ENCODE measurements at regions not wholly inside any gene's neighbourhood (a gene's known extent, or its start where the extent isn't known, plus 50 kb on each side); places are given as distances from the start of the nearest gene placed in this dataset.

DNA sequence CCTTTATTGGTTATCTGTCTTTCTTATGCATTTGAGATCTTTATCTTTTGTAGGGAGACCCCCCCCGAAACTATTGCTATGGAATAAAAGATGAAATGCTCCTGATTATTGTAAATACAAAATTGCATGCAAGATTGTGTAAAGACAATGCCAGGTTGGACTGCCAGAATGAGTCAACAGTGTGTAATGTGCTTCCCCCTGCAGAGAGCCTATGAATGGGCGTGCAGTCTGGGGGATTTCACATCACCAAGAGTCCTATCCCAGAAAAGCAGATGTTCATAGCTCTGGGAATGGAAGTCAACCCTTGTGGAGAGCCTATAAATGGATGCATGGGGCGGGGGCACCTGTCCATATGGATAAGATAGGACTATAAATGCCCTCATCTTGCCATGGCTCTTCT lies 584.3 kb downstream of the NSUN3 start:
- no peaks in the 10 kb centered on the region for H3K36me3 ChIP-seq (ENCODE audit: control insufficient read depth in 1 of 2, insufficient read depth in 2 of 2, low read length in 2 of 2)
- ChIA-PET POLR2A (no interaction called here), RAD21 (ENCODE audit: low non-redundant PET in 1 of 2, low total read pairs in 2 of 2, uncharacterized antibody in 2 of 2, unreplicated experiment in 2 of 2) (no interaction called here), CTCF (no interaction called here)
- no peaks in the 10 kb centered on the region for H3K4me1 ChIP-seq (ENCODE audit: control insufficient read depth in 1 of 2, insufficient read depth in 2 of 2, low read length in 2 of 2)
- no peaks in the 10 kb centered on the region for H3K9me2 ChIP-seq (ENCODE audit: insufficient read depth)
- DNase-seq (ENCODE audit: low read depth, low spot score) (no peak), ATAC-seq (no peak)
- TF ChIP-seq, protein P1, sequence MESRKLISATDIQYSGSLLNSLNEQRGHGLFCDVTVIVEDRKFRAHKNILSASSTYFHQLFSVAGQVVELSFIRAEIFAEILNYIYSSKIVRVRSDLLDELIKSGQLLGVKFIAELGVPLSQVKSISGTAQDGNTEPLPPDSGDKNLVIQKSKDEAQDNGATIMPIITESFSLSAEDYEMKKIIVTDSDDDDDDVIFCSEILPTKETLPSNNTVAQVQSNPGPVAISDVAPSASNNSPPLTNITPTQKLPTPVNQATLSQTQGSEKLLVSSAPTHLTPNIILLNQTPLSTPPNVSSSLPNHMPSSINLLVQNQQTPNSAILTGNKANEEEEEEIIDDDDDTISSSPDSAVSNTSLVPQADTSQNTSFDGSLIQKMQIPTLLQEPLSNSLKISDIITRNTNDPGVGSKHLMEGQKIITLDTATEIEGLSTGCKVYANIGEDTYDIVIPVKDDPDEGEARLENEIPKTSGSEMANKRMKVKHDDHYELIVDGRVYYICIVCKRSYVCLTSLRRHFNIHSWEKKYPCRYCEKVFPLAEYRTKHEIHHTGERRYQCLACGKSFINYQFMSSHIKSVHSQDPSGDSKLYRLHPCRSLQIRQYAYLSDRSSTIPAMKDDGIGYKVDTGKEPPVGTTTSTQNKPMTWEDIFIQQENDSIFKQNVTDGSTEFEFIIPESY (IDR thresholded peaks at IDR 0.05; ENCODE audit: extremely low read depth, insufficient replicate concordance, low read length), result no peak
- TF ChIP-seq ZNF274 (IDR thresholded peaks at IDR 0.05; ENCODE audit: low read depth, low read length), result no peak
- no peak for TF ChIP-seq EGR1 (IDR thresholded peaks at IDR 0.05; ENCODE audit: low read depth)
- TF ChIP-seq SRF (IDR thresholded peaks at IDR 0.05; ENCODE audit: low read depth), result no peak
- TF ChIP-seq, protein P2, sequence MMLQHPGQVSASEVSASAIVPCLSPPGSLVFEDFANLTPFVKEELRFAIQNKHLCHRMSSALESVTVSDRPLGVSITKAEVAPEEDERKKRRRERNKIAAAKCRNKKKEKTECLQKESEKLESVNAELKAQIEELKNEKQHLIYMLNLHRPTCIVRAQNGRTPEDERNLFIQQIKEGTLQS (IDR thresholded peaks at IDR 0.05), result no peak
- no peak for TF ChIP-seq TCF7L2 (IDR thresholded peaks at IDR 0.05; ENCODE audit: borderline replicate concordance, extremely low read depth, insufficient read depth, insufficient read length)
- no peak for TF ChIP-seq JUND (IDR thresholded peaks at IDR 0.05)
- TF ChIP-seq CEBPB (IDR thresholded peaks at IDR 0.05; ENCODE audit: low read depth), result no peak
- TF ChIP-seq SIN3A (IDR thresholded peaks at IDR 0.05; ENCODE audit: low read depth), result no peak
- TF ChIP-seq SP1 (IDR thresholded peaks at IDR 0.05; ENCODE audit: low read depth), result no peak
- no peak for TF ChIP-seq YY1 (IDR thresholded peaks at IDR 0.05; ENCODE audit: extremely low read depth, insufficient replicate concordance, low read depth, low read length)
- TF ChIP-seq ELF1 (IDR thresholded peaks at IDR 0.05; ENCODE audit: borderline replicate concordance, low read depth), result no peak
- TF ChIP-seq FOSL1 (IDR thresholded peaks at IDR 0.05; ENCODE audit: low read depth), result no peak
- TF ChIP-seq, protein P3, sequence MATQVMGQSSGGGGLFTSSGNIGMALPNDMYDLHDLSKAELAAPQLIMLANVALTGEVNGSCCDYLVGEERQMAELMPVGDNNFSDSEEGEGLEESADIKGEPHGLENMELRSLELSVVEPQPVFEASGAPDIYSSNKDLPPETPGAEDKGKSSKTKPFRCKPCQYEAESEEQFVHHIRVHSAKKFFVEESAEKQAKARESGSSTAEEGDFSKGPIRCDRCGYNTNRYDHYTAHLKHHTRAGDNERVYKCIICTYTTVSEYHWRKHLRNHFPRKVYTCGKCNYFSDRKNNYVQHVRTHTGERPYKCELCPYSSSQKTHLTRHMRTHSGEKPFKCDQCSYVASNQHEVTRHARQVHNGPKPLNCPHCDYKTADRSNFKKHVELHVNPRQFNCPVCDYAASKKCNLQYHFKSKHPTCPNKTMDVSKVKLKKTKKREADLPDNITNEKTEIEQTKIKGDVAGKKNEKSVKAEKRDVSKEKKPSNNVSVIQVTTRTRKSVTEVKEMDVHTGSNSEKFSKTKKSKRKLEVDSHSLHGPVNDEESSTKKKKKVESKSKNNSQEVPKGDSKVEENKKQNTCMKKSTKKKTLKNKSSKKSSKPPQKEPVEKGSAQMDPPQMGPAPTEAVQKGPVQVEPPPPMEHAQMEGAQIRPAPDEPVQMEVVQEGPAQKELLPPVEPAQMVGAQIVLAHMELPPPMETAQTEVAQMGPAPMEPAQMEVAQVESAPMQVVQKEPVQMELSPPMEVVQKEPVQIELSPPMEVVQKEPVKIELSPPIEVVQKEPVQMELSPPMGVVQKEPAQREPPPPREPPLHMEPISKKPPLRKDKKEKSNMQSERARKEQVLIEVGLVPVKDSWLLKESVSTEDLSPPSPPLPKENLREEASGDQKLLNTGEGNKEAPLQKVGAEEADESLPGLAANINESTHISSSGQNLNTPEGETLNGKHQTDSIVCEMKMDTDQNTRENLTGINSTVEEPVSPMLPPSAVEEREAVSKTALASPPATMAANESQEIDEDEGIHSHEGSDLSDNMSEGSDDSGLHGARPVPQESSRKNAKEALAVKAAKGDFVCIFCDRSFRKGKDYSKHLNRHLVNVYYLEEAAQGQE (IDR thresholded peaks at IDR 0.05; ENCODE audit: low read depth), result no peak
- TF ChIP-seq RAD21 (IDR thresholded peaks at IDR 0.05; ENCODE audit: low read depth), result no peak
- TF ChIP-seq, protein P4, sequence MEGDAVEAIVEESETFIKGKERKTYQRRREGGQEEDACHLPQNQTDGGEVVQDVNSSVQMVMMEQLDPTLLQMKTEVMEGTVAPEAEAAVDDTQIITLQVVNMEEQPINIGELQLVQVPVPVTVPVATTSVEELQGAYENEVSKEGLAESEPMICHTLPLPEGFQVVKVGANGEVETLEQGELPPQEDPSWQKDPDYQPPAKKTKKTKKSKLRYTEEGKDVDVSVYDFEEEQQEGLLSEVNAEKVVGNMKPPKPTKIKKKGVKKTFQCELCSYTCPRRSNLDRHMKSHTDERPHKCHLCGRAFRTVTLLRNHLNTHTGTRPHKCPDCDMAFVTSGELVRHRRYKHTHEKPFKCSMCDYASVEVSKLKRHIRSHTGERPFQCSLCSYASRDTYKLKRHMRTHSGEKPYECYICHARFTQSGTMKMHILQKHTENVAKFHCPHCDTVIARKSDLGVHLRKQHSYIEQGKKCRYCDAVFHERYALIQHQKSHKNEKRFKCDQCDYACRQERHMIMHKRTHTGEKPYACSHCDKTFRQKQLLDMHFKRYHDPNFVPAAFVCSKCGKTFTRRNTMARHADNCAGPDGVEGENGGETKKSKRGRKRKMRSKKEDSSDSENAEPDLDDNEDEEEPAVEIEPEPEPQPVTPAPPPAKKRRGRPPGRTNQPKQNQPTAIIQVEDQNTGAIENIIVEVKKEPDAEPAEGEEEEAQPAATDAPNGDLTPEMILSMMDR (IDR thresholded peaks at IDR 0.05 in 2 of 3, conservative IDR thresholded peaks at IDR 0.05 in 1 of 3; ENCODE audit: borderline replicate concordance in 1 of 3, insufficient read depth in 1 of 3, low read depth in 2 of 3, low read length in 2 of 3), result no peak
- no peak for TF ChIP-seq POLR2AphosphoS5 (IDR thresholded peaks at IDR 0.05; ENCODE audit: low read depth, low read length)
- H3K9ac ChIP-seq (ENCODE audit: low read length), result no peak overlapping the region
- H3K27me3 ChIP-seq (ENCODE audit: insufficient read depth, low read length), result no peaks in the 10 kb centered on the region
- intact Hi-C loops (cut with micrococcal nuclease), result no loop called here
- no peak overlapping the region for H3K27ac ChIP-seq (ENCODE audit: low read depth, low read length)
- no peak overlapping the region for H3K4me2 ChIP-seq (ENCODE audit: low read length)
- BruUV-seq (replicated peaks), result no TSS peak
- H3K9me3 ChIP-seq (ENCODE audit: control insufficient read depth in 1 of 2, insufficient read depth in 1 of 2, low read depth in 1 of 2, low read length in 2 of 2), result peaks cover 0 to 4% of the 10 kb centered on the region in 2 experiments; a peak in 2 of 4 replicates
- H4K20me1 ChIP-seq (ENCODE audit: insufficient read depth), result no peaks in the 10 kb centered on the region
- no peak overlapping the region for H3K4me3 ChIP-seq (replicated peaks in 1 of 2; ENCODE audit: low read depth in 1 of 2, low read length in 2 of 2)
- no peaks in the 10 kb centered on the region for H3K79me2 ChIP-seq (ENCODE audit: insufficient read depth, low read length)
- no peak overlapping the region for H2AFZ ChIP-seq (ENCODE audit: low read depth, low read length, poor library complexity, severe bottlenecking)
